Activated gamma-delta T cell treated with Interleukin-2 at 50 U/mL for 16 hours (primary cell): ENCODE measurements at regions not wholly inside any gene's neighbourhood (a gene's known extent, or its start where the extent isn't known, plus 50 kb on each side); places are given as distances from the start of the nearest gene placed in this dataset.
"Not testable (repeated sequence)": the region's sequence is repeated elsewhere in the genome, so short reads cannot be mapped to it uniquely, and the experiment has no call there.

Experiments used
- DNase-seq: peaks from one replicate; pipeline ENCODE4 v3.0.0-alpha.2; 2020

GRCh38 chr17:26881195-26881594 lies 412.7 kb upstream of the WSB1 start:
- DNase-seq: not testable (repeated sequence)

GRCh38 chr17:26882097-26882761 lies 411.7 kb upstream of the WSB1 start:
- not testable (repeated sequence) for DNase-seq

DNA sequence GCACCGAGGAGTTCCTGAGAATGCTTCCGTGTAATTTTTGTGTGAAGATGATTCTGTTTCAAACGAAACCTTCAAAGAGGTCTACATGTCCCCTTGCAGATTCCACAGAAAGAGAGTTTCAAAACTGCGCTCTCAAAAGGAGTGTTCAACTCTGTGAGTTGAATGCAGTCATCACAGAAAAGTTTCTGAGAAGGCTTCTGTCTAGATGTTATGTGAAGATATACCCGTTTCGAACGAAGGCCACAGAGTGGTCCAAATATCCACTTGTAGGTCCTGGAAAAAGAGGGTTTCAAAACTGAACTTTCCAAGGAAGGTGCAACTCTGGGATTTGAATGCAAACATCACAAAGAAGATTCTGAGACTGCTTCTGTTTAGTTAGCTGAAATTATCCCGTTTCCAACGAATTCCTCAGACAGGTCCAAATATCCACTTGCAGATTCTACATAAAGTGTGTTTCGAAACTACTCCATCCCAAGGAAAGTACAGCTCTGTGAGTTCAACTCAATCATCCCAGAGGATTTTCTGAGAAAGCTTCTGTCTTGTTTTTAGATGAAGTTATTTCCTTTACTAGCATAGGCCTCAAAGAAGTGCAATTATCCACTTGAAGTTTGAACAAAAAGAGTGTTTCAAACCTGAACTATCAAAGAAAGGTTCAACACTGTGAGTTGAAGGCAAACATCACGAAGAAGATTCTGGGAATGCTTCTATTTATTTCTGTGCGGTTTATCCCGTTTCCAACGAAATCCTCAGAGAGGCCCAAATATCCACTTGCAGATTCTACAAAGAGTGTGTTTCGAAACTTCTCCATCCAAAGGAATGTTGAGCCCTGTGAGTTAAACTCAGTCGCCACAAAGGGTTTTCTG lies 409.8 kb upstream of the WSB1 start:
- not testable (repeated sequence) for DNase-seq

DNA sequence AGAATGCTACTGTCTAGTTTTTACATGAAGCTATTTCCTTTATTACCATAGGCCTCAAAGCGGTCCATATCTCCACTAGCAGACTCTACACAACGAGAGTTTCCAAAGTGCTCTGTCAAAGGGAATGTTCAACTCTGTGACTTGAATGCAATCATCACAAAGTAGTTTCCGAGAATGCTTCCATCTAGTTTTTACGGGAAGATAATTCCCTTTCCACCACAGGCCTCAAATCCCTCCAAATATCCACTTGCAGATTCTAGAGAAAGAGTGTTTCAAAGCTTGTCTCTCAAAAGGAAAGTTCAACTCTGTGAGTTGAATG lies 409.2 kb upstream of the WSB1 start:
- DNase-seq: not testable (repeated sequence)

GRCh38 chr17:26885244-26885970 lies 408.5 kb upstream of the WSB1 start:
- DNase-seq: peak; percentile 8
